ENCODE measurements at regions not wholly inside any gene's neighbourhood (a gene's known extent, or its start where the extent isn't known, plus 50 kb on each side); places are given as distances from the start of the nearest gene placed in this dataset.
"Not testable (repeated sequence)": the region's sequence is repeated elsewhere in the genome, so short reads cannot be mapped to it uniquely, and the experiment has no call there.

DNA sequence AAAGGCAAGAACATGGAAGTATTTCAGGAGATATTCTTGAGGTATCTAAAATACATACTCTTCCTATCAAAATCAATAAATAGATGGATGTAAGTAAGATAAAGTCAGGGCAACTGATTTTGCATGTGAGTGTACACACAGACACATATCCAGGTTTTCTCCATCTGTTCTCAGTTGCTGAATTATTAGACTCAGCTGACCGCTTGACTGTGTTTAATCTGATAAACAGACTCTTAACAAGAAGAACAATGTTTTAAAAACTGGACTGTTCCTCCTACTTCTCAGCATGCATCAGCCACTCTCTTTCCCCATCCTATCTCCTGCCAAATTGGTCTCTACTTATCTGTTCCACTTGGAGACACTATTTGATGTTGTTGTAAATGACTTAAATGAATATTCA lies 73.5 kb downstream of the GOLGA8G start:
- peak; percentile 0 for DNase-seq (ENCODE audit: low read depth)

GRCh38 chr15:28457396-28457932 lies 75.3 kb downstream of the GOLGA8G start:
- peak; percentile 14 for DNase-seq (ENCODE audit: low read depth)

GRCh38 chr15:28456476-28457395 lies 76.0 kb downstream of the GOLGA8G start:
- DNase-seq (ENCODE audit: low read depth): peak; percentile 1

GRCh38 chr15:28455537-28456475 lies 77.0 kb downstream of the GOLGA8G start:
- not testable (repeated sequence) for DNase-seq (ENCODE audit: low read depth)

DNA sequence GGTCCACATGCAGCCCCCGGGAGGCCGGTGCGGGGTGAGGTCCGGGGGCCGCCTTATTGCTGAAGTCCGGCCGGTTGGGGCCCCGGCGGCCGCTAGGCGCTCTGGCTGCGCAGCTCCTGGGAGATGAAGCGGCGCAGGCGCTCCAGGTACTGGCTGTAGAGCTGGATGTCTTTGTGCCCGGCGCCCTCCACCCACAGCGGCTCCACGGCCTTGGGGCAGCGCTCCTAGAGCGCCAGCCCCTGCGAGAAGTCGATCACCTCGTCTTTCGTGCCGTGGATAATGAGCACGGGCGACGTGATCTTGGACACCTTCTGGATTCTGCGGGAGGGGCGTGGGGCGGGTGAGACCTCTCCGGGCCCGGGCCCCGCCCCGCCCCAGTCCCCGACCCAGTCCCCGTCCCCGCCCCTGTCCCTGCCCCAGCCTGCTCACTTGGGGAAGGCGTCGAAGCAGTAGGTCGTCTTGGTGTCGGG lies 76.3 kb downstream of the GOLGA8F start:
- not testable (repeated sequence) for DNase-seq (ENCODE audit: low read depth)

All from RPMI7951 (cell line).